Sigmoid colon (tissue), 3 donors: ENCODE measurements at regions not wholly inside any gene's neighbourhood (a gene's known extent, or its start where the extent isn't known, plus 50 kb on each side); places are given as distances from the start of the nearest gene placed in this dataset.

Source experiments
- POLR2A ChIP-seq, 2 donors: fragments of 450-650 bp; IDR thresholded peaks; one replicate each; pipeline ENCODE4 v1.6.1; 2016; ENCODE audit warnings: antibody characterized with exemption in 2 of 2, mild to moderate bottlenecking in 2 of 2, moderate library complexity in 2 of 2
- TF ChIP-seq, protein P1 (sequence below), 4 experiments: fragments of 450-650 bp in 3 of 4; fragments of 200-600 bp in 1 of 4; IDR thresholded peaks; one replicate each; pipeline ENCODE4 v1.5.1; 2016 to 2019; ENCODE audit warnings: antibody characterized with exemption in 4 of 4, mild to moderate bottlenecking in 3 of 4, moderate library complexity in 2 of 4

DNA sequence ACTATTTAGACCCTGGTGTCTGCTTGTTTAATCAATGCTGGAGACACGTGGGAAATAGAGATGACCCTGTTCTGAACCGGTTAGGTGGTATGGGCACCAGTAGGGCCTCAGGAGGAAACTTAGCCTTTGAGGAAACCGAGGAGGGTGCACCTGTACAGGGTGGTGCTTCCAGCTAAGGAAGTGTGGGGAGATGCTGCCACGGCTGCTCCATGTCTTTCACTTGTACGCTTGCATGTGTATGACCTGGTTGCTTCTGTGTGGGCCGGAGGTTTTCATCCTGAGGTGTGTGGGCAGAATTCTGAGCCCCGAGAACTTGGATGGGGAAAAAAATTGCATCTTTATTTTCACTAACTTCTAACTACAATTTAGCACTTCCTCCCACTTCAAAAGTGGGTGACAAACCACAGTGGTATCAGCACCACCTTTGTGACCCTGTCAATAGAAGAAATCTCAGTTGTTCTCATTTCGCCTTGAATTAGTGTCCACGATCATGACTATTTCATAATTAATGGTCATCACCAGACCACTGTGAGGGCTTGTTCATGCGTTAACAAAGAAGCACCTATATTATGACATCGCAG lies 99.8 kb upstream of the SPATA31C2 start:
- TF ChIP-seq, protein P1, sequence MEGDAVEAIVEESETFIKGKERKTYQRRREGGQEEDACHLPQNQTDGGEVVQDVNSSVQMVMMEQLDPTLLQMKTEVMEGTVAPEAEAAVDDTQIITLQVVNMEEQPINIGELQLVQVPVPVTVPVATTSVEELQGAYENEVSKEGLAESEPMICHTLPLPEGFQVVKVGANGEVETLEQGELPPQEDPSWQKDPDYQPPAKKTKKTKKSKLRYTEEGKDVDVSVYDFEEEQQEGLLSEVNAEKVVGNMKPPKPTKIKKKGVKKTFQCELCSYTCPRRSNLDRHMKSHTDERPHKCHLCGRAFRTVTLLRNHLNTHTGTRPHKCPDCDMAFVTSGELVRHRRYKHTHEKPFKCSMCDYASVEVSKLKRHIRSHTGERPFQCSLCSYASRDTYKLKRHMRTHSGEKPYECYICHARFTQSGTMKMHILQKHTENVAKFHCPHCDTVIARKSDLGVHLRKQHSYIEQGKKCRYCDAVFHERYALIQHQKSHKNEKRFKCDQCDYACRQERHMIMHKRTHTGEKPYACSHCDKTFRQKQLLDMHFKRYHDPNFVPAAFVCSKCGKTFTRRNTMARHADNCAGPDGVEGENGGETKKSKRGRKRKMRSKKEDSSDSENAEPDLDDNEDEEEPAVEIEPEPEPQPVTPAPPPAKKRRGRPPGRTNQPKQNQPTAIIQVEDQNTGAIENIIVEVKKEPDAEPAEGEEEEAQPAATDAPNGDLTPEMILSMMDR (IDR thresholded peaks at IDR 0.05), result no peak
- TF ChIP-seq POLR2A (IDR thresholded peaks at IDR 0.05), result no peak
